HCT116 (cell line): ENCODE measurements at regions not wholly inside any gene's neighbourhood (a gene's known extent, or its start where the extent isn't known, plus 50 kb on each side); places are given as distances from the start of the nearest gene placed in this dataset.

Source experiments
- ATAC-seq: fragments of 200-7000 bp; cut with Tn5 transposase; 2 replicates; pipeline ENCODE4 v1.9.1; 2020; ENCODE audit warnings: mild to moderate bottlenecking, moderate library complexity
- BruUV-seq: library from RNA; stranded (reverse); fragments of 400-500 nt; replicated peaks from 2 replicates; lab custom pipeline; 2021; lab: Mats Ljungman, UMichigan
- CTCF ChIA-PET: fragments of 300-600 bp; sonication (Branson Sonifier 250); formaldehyde crosslinking; loops from one replicate; lab custom pipeline; 2021; ENCODE audit warnings: antibody characterized with exemption; lab: Charles Lee
- POLR2A ChIA-PET: fragments of 300-600, 350-600 bp; sonication (Branson Sonifier 250); formaldehyde crosslinking; loops from one replicate; lab custom pipeline; 2021; ENCODE audit warnings: antibody characterized with exemption; lab: Charles Lee
- RAD21 ChIA-PET, 2 experiments: fragments of 300-600 bp; sonication (Branson Sonifier 250); formaldehyde crosslinking; loops; one replicate each; lab custom pipeline; 2023; ENCODE audit warnings: low total read pairs in 2 of 2; ENCODE audit not compliant: uncharacterized antibody in 2 of 2, unreplicated experiment in 2 of 2, low non-redundant PET in 1 of 2; lab: Charles Lee
- DNase-seq: peaks from one replicate; pipeline ENCODE4 v3.0.0-alpha.2; 2010; ENCODE audit warnings: low read depth, low spot score
- H2AFZ ChIP-seq: fragments of 200-600 bp; shearing (Covaris generic), sonication (generic); 2 replicates; pipeline ENCODE4 v1.6.1; 2017; ENCODE audit warnings: low read depth, mixed run types, mixed read lengths, antibody characterized with exemption, low read length; ENCODE audit not compliant: poor library complexity, severe bottlenecking
- H3K27ac ChIP-seq: 2 replicates; pipeline ENCODE4 v1.5.1; 2012; ENCODE audit warnings: low read depth, low read length
- H3K27me3 ChIP-seq: fragments of 200-600 bp; sonication (generic); 2 replicates; pipeline ENCODE4 v1.6.1; 2016; ENCODE audit warnings: mixed run types, low read length, mixed read lengths; ENCODE audit not compliant: insufficient read depth
- H3K36me3 ChIP-seq, 2 experiments: fragments of 200-500 bp in 1 of 2; fragments of 200-600 bp in 1 of 2; sonication (Bioruptor generic) in 1 of 2; sonication (generic) in 1 of 2; 2 replicates each; pipeline versions ENCODE4 v1.5.1 to v1.6.1; 2014 to 2016; ENCODE audit warnings: low read length in 2 of 2, inconsistent platforms in 1 of 2, mixed read lengths in 1 of 2, mixed run types in 1 of 2; ENCODE audit not compliant: insufficient read depth in 2 of 2, control insufficient read depth in 1 of 2
- H3K4me1 ChIP-seq, 2 experiments: fragments of 200-600 bp in 1 of 2; sonication (generic) in 1 of 2; 2 replicates each; pipeline versions ENCODE4 v1.5.1 to v1.6.1; 2012 to 2017; ENCODE audit warnings: low read length in 2 of 2, inconsistent platforms in 1 of 2, mild to moderate bottlenecking in 1 of 2, mixed read lengths in 1 of 2, mixed run types in 1 of 2, moderate library complexity in 1 of 2; ENCODE audit not compliant: insufficient read depth in 2 of 2, control insufficient read depth in 1 of 2
- H3K4me2 ChIP-seq: fragments of 200-600 bp; sonication (generic); 2 replicates; pipeline ENCODE4 v1.6.1; 2017; ENCODE audit warnings: mixed run types, low read length, mixed read lengths
- H3K4me3 ChIP-seq, 2 experiments: fragments of 200-600 bp in 1 of 2; sonication (generic) in 1 of 2; replicated peaks in 1 of 2; 2 replicates each; pipeline ENCODE4 v1.5.1; 2011 to 2016; ENCODE audit warnings: low read length in 2 of 2, control low read depth in 1 of 2, low read depth in 1 of 2, mild to moderate bottlenecking in 1 of 2, mixed read lengths in 1 of 2, mixed run types in 1 of 2
- H3K79me2 ChIP-seq: fragments of 200-600 bp; sonication (generic); 2 replicates; pipeline ENCODE4 v1.6.1; 2017; ENCODE audit warnings: mild to moderate bottlenecking, mixed run types, low read length, moderate library complexity, mixed read lengths; ENCODE audit not compliant: insufficient read depth
- H3K9ac ChIP-seq: fragments of 200-600 bp; sonication (generic); 2 replicates; pipeline ENCODE4 v1.6.1; 2016; ENCODE audit warnings: low read length, mixed read lengths
- H3K9me2 ChIP-seq: fragments of 200-600 bp; sonication (generic), shearing (Covaris generic); 2 replicates; pipeline ENCODE4 v1.6.1; 2017; ENCODE audit warnings: mixed run types, mild to moderate bottlenecking, moderate library complexity; ENCODE audit not compliant: insufficient read depth
- H3K9me3 ChIP-seq, 2 experiments: fragments of 200-500 bp in 1 of 2; fragments of 200-600 bp in 1 of 2; sonication (Bioruptor generic) in 1 of 2; sonication (generic) in 1 of 2; 2 replicates each; pipeline ENCODE4 v1.6.1; 2014 to 2017; ENCODE audit warnings: low read length in 2 of 2, mixed read lengths in 2 of 2, inconsistent platforms in 1 of 2, low read depth in 1 of 2, mild to moderate bottlenecking in 1 of 2, mixed run types in 1 of 2, moderate library complexity in 1 of 2; ENCODE audit not compliant: control insufficient read depth in 1 of 2, insufficient read depth in 1 of 2
- H4K20me1 ChIP-seq: fragments of 200-600 bp; sonication (generic), shearing (Covaris generic); 2 replicates; pipeline ENCODE4 v1.6.1; 2017; ENCODE audit warnings: mixed run types, mild to moderate bottlenecking, moderate library complexity; ENCODE audit not compliant: insufficient read depth
- ATF3 ChIP-seq: IDR thresholded peaks from 2 replicates; pipeline ENCODE4 v1.6.1; 2012
- CEBPB ChIP-seq: IDR thresholded peaks from 2 replicates; pipeline ENCODE4 v1.6.1; 2012; ENCODE audit warnings: low read depth
- CTCF ChIP-seq, 3 experiments: fragments of 200-600 bp in 1 of 3; sonication (generic) in 1 of 3; IDR thresholded peaks in 2 of 3; conservative IDR thresholded peaks in 1 of 3; 2 replicates each; pipeline ENCODE4 v1.5.1; 2012 to 2017; ENCODE audit warnings: low read depth in 2 of 3, low read length in 2 of 3, antibody characterized with exemption in 1 of 3, borderline replicate concordance in 1 of 3, control low read depth in 1 of 3, mild to moderate bottlenecking in 1 of 3, mixed read lengths in 1 of 3, mixed run types in 1 of 3, moderate library complexity in 1 of 3; ENCODE audit not compliant: insufficient read depth in 1 of 3
- EZH2 ChIP-seq: fragments of 200-600 bp; sonication (generic); IDR thresholded peaks from 2 replicates; pipeline ENCODE4 v1.6.1; 2017; ENCODE audit warnings: antibody characterized with exemption, mixed run types
- EZH2phosphoT487 ChIP-seq: fragments of 200-600 bp; IDR thresholded peaks from 2 replicates; pipeline ENCODE4 v1.6.1; 2018; ENCODE audit warnings: antibody characterized with exemption, borderline replicate concordance
- JUND ChIP-seq: IDR thresholded peaks from 2 replicates; pipeline ENCODE4 v1.6.1; 2012
- MAX ChIP-seq: IDR thresholded peaks from 2 replicates; pipeline ENCODE4 v1.6.1; 2012
- POLR2AphosphoS5 ChIP-seq: IDR thresholded peaks from 2 replicates; pipeline ENCODE4 v1.6.1; 2011; ENCODE audit warnings: mild to moderate bottlenecking, low read depth, low read length, moderate library complexity
- REST ChIP-seq: IDR thresholded peaks from 2 replicates; pipeline ENCODE4 v1.6.1; 2012; ENCODE audit warnings: low read depth
- SIN3A ChIP-seq: IDR thresholded peaks from 2 replicates; pipeline ENCODE4 v1.6.1; 2012; ENCODE audit warnings: low read depth
- SP1 ChIP-seq: IDR thresholded peaks from 2 replicates; pipeline ENCODE4 v1.6.1; 2012; ENCODE audit warnings: low read depth
- SRF ChIP-seq: IDR thresholded peaks from 2 replicates; pipeline ENCODE4 v1.6.1; 2012; ENCODE audit warnings: low read depth
- TCF7L2 ChIP-seq: IDR thresholded peaks from 2 replicates; pipeline ENCODE4 v1.7.0; 2011; ENCODE audit warnings: borderline replicate concordance, inconsistent platforms; ENCODE audit not compliant: insufficient read depth, insufficient read length; ENCODE audit errors: extremely low read depth
- intact Hi-C: fragments of 100-400 bp; cut with micrococcal nuclease; formaldehyde crosslinking; loops from 2 replicates; pipeline ENCODE4 v1.10.0; 2022

- ATAC-seq = no peak
- no peak for DNase-seq
- TF ChIP-seq ATF3 = no peak
- no peak for TF ChIP-seq SP1
- TF ChIP-seq EZH2 = no peak
- no peak for TF ChIP-seq TCF7L2
- TF ChIP-seq CEBPB = no peak
- TF ChIP-seq POLR2AphosphoS5 = no peak
- Histone ChIP-seq H3K79me2 (no peaks in the 10 kb centered on the region), H3K9ac (no peak overlapping the region), H3K9me3 (no peaks in the 10 kb centered on the region), H3K4me3 (no peak overlapping the region), H3K4me2 (no peak overlapping the region), H3K27me3 (no peaks in the 10 kb centered on the region), H3K27ac (no peak overlapping the region), H3K4me1 (peaks cover 0 to 15% of the 10 kb centered on the region in 2 experiments; a peak in 2 of 4 replicates), H3K36me3 (no peaks in the 10 kb centered on the region), H3K9me2 (no peaks in the 10 kb centered on the region), H4K20me1 (no peaks in the 10 kb centered on the region), H2AFZ (no peak overlapping the region)
- BruUV-seq = no TSS peak
- POLR2A ChIA-PET = no interaction called here
- intact Hi-C loops = no loop called here
- CTCF ChIA-PET = no interaction called here
- RAD21 ChIA-PET = no interaction called here
These were observed 83.9 kb upstream of the IRX3 start for GRCh38 chr16:54370278-54371040.

- Histone ChIP-seq H3K4me1 (peaks cover 0 to 15% of the 10 kb centered on the region in 2 experiments; a peak in 2 of 4 replicates), H4K20me1 (no peaks in the 10 kb centered on the region), H3K9me2 (no peaks in the 10 kb centered on the region), H3K27me3 (no peaks in the 10 kb centered on the region), H3K4me3 (no peak overlapping the region), H2AFZ (no peak overlapping the region), H3K27ac (no peak overlapping the region), H3K9ac (no peak overlapping the region), H3K9me3 (no peaks in the 10 kb centered on the region), H3K79me2 (no peaks in the 10 kb centered on the region), H3K4me2 (no peak overlapping the region), H3K36me3 (no peaks in the 10 kb centered on the region)
- ChIA-PET POLR2A (no interaction called here), CTCF (no interaction called here), RAD21 (no interaction called here)
- BruUV-seq = no TSS peak
- intact Hi-C loops = no loop called here
- ATAC-seq (no peak), DNase-seq (no peak)
- TF ChIP-seq SP1 (no peak), SIN3A (no peak), SRF (no peak), REST (no peak), EZH2phosphoT487 (no peak), POLR2AphosphoS5 (no peak), CTCF (IDR thresholded peaks at IDR 0.05 in 2 of 3, conservative IDR thresholded peaks at IDR 0.05 in 1 of 3; ENCODE audit: borderline replicate concordance in 1 of 3, insufficient read depth in 1 of 3, low read depth in 2 of 3, low read length in 2 of 3) (no peak), ATF3 (no peak), JUND (no peak), EZH2 (no peak), MAX (no peak)
These were observed 83.3 kb upstream of the IRX3 start for GRCh38 chr16:54369861-54370260.
